Heart left ventricle (tissue), 16 donors: ENCODE measurements at regions not wholly inside any gene's neighbourhood (a gene's known extent, or its start where the extent isn't known, plus 50 kb on each side); places are given as distances from the start of the nearest gene placed in this dataset.

Source experiments
- ATAC-seq, 4 donors: fragments of 200-7000 bp; cut with Tn5 transposase; one replicate each; pipeline ENCODE4 v1.9.1; 2020 to 2022; ENCODE audit warnings: moderate library complexity in 4 of 4, mild to moderate bottlenecking in 3 of 4, moderate number of reproducible peaks in 1 of 4
- DNase-seq, 5 donors: peaks; one replicate each; pipeline ENCODE4 v3.0.0-alpha.2; 2020
- H3K27ac ChIP-seq, 12 donors: fragments of 200-600 bp; sonication (generic) in 4 of 12; one replicate each; pipeline versions ENCODE4 v1.5.0 to v1.8.0; 2016 to 2022; ENCODE audit warnings: mild to moderate bottlenecking in 2 of 12
- H3K27me3 ChIP-seq, 9 donors: fragments of 200-600 bp; sonication (generic) in 2 of 9; one replicate each; pipeline versions ENCODE4 v1.5.1 to v1.8.0; 2016 to 2022; ENCODE audit warnings: mild to moderate bottlenecking in 3 of 9
- H3K36me3 ChIP-seq, 9 donors: fragments of 200-600 bp; sonication (generic) in 2 of 9; one replicate each; pipeline versions ENCODE4 v1.5.0 to v1.8.0; 2018 to 2022; ENCODE audit warnings: mild to moderate bottlenecking in 2 of 9
- H3K4me1 ChIP-seq, 12 donors: fragments of 200-600 bp; sonication (generic) in 4 of 12; one replicate each; pipeline versions ENCODE4 v1.5.0 to v1.8.0; 2016 to 2022; ENCODE audit warnings: mild to moderate bottlenecking in 3 of 12
- H3K4me3 ChIP-seq, 12 donors: fragments of 200-600 bp; sonication (generic) in 4 of 12; one replicate each; pipeline versions ENCODE4 v1.5.0 to v1.8.0; 2017 to 2022; ENCODE audit warnings: mild to moderate bottlenecking in 9 of 12, moderate library complexity in 4 of 12
- H3K9me3 ChIP-seq, 12 donors: fragments of 200-600 bp; sonication (generic) in 4 of 12; one replicate each; pipeline versions ENCODE4 v1.5.0 to v1.8.0; 2016 to 2022; ENCODE audit warnings: mild to moderate bottlenecking in 1 of 12
- POLR2A ChIP-seq, 2 donors: fragments of 450-650 bp; IDR thresholded peaks; one replicate each; pipeline ENCODE4 v1.6.1; 2017; ENCODE audit warnings: antibody characterized with exemption in 2 of 2, mild to moderate bottlenecking in 2 of 2, moderate library complexity in 2 of 2
- WGBS, 4 donors: extraction: QIAGEN DNeasy Blood & Tissue Kit in 2 of 4; methylation state at CpG; one replicate each; pipeline versions ENCODE4 v1.1.5 to v1.1.7; 2013 to 2018; 5-methylcytosine and 5-hydroxymethylcytosine counted together
- intact Hi-C, 10 donors: fragments of 100-400 bp; cut with DNase I; formaldehyde crosslinking; loops; one replicate each; pipeline versions ENCODE4 v1.11.1 to v1.14.2; 2022
- TF ChIP-seq, protein P1 (sequence below), 12 donors: fragments of 200-600 bp; sonication (generic) in 4 of 12; IDR thresholded peaks; one replicate each; pipeline versions ENCODE4 v1.5.0 to v1.8.0; 2018 to 2022; ENCODE audit warnings: antibody characterized with exemption in 12 of 12, mild to moderate bottlenecking in 5 of 12
- donor health status: ischemic (EF 13 %, LVEDD 7.1; RV severe dilation, severe dysfunction).
- donor health status: healthy with polysubstance abuse.
- donor health status: DM: no; HTN: yes; CAD: no.
- donor health status: DM: no; HTN: no; CAD: no.
- donor health status: ischemic (EF 25% LVEDD 6.9; RV normal size, moderate dysfunction).
- donor health status: ischemic (EF 25% LVEDD 5.7; RV mildly dilated, moderate dysfunction).
- donor health status: healthy.
- donor health status: DM: yes; HTN: yes; CAD: no.
- donor health status: ischemic (EF 35%, LVEDD 5.7; RV mildly dilated, moderate dysfunction).
- donor health status: nonischemic (EF 11% LVEDD 7.7; RV severe dilation, severe dysfunction).
- donor health status: DM: yes; HTN: yes; CAD: no.
- donor health status: PGD.
- donor health status: ischemic (EF 29% LVEDD 5.4; RV normal size, mild dysfunction).
- donor health status: nonischemic (EF 23%, LVEDD 6.1; RV moderate dilation, normal function).

DNA sequence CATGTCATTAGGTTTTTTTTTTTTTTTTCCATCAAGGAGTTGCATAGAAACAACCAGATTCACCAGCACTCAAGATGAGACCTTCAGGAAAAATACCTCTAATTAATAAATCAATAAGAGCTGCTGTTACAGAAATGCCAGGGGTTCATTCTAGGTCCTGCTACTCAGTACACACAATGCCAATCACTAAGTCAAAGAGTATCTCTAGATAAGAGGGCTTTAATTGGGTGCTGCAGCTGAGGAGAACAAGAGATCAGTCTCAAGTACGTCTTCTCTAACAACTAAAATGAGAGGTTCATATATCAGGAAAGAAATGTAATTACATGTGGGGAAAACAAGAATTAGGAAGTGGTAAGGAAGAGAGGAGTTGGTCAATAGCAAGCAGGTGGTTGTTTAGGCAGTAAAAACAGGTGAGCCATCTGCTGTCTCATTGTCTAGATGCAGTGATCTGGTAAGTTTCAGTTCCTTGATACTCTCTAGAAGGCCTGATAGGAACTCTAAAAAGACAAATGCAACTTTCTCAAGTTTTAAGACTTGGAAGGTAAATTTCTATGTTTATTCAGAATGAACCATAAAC lies 272.9 kb upstream of the ZWINT start:
- Histone ChIP-seq H3K9me3 (peaks cover 0 to 27% (median 9%) of the 10 kb centered on the region in 12 donors), H3K4me1 (no peaks in the 10 kb centered on the region), H3K27ac (no peak overlapping the region), H3K27me3 (no peaks in the 10 kb centered on the region), H3K4me3 (no peak overlapping the region), H3K36me3 (no peaks in the 10 kb centered on the region)
- intact Hi-C loops = no loop called here
- TF ChIP-seq POLR2A (IDR thresholded peaks at IDR 0.05) = no peak
- TF ChIP-seq, protein P1, sequence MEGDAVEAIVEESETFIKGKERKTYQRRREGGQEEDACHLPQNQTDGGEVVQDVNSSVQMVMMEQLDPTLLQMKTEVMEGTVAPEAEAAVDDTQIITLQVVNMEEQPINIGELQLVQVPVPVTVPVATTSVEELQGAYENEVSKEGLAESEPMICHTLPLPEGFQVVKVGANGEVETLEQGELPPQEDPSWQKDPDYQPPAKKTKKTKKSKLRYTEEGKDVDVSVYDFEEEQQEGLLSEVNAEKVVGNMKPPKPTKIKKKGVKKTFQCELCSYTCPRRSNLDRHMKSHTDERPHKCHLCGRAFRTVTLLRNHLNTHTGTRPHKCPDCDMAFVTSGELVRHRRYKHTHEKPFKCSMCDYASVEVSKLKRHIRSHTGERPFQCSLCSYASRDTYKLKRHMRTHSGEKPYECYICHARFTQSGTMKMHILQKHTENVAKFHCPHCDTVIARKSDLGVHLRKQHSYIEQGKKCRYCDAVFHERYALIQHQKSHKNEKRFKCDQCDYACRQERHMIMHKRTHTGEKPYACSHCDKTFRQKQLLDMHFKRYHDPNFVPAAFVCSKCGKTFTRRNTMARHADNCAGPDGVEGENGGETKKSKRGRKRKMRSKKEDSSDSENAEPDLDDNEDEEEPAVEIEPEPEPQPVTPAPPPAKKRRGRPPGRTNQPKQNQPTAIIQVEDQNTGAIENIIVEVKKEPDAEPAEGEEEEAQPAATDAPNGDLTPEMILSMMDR (IDR thresholded peaks at IDR 0.05) = no peak
- WGBS, 4 donors = 32 to 49% (median 41%) methylated on average over 1 of the region's 1 CpG
- DNase-seq (no peak), ATAC-seq (no peak)

DNA sequence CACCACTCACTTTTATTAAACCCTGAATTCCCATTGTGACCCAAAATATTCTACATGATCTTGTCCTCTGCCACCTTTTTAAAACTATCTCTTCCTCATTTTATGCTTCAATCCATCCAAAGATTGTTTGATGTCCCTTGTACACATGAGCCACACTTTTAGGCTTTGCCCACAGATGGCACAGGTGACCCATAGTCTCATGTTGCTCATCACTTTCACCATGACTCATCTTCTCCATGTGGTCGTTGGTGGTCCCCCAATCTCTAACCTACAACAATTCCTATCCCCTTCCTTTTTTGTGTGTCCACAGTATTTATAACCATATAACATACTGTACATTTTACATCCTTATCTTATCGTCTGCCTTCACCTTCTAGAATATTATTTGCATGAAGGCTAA lies 271.5 kb upstream of the ZWINT start:
- intact Hi-C loops = no loop called here
- Histone ChIP-seq H3K27me3 (no peaks in the 10 kb centered on the region), H3K4me3 (no peak overlapping the region), H3K27ac (no peak overlapping the region), H3K9me3 (peaks cover 0 to 13% (median 3%) of the 10 kb centered on the region in 12 donors), H3K36me3 (no peaks in the 10 kb centered on the region), H3K4me1 (no peaks in the 10 kb centered on the region)
- WGBS, 4 donors = 61 to 73% (median 65%) methylated on average over 2 of the region's 2 CpGs
- DNase-seq (no peak), ATAC-seq (no peak)
- TF ChIP-seq, protein P1 (IDR thresholded peaks at IDR 0.05) = no peak
- TF ChIP-seq POLR2A (IDR thresholded peaks at IDR 0.05) = no peak

DNA sequence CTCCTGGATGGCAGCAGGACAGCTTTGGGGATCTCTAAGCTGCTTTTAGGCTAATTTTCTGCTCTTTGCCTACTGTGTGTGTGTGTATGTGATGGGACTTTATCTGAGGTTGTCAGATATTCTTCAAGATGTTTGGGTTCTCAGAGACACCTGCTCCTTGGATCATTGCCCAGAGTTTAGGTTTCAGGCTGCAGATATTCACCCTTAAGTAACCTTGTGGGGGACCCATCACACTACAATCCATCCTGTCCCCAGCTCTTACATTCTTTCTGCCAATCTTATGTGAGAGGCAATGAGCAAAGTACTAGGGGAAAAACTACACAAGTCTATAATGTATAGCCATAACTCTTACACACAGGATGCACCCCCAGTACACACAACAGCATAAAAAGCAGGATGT lies 263.0 kb upstream of the ZWINT start:
- DNase-seq (no peak), ATAC-seq (no peak)
- no peak overlapping the region for H3K4me3 ChIP-seq
- H3K27me3 ChIP-seq = no peaks in the 10 kb centered on the region
- H3K36me3 ChIP-seq = no peaks in the 10 kb centered on the region
- intact Hi-C loops = no loop called here
- no peak for TF ChIP-seq POLR2A (IDR thresholded peaks at IDR 0.05)
- TF ChIP-seq, protein P1 (IDR thresholded peaks at IDR 0.05) = no peak
- H3K4me1 ChIP-seq = peaks cover 0 to 4% (median 0%) of the 10 kb centered on the region in 12 donors
- no peak overlapping the region for H3K27ac ChIP-seq
- H3K9me3 ChIP-seq = peaks cover 0 to 2% (median 0%) of the 10 kb centered on the region in 12 donors

DNA sequence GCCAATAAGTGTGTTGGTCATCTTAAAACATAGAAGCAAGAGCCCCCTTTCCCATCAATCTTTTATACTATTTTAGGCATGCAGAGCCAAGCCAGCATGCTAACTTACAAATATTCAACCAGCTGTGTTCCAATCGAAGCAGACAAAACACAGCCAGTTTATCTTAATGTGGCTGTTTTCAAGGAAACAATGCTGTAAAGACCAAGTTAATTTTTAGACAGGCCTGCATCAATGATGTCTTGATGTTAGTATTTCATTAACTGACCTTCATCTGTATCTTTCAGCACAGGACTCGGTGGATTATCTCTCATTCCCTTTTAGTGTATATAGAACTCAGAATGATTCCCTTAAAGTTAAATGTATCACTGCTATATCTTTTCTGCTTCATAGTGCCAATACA lies 262.0 kb upstream of the ZWINT start:
- 32 to 40% (median 34%) methylated on average over 2 of the region's 2 CpGs for WGBS, 4 donors
- H3K27me3 ChIP-seq = no peaks in the 10 kb centered on the region

More for the DNA sequence above, 262.0 kb upstream of the ZWINT start:
- TF ChIP-seq, protein P1 (IDR thresholded peaks at IDR 0.05) = no peak
- TF ChIP-seq POLR2A (IDR thresholded peaks at IDR 0.05) = no peak
- intact Hi-C loops = no loop called here
- ATAC-seq (no peak), DNase-seq (no peak)
- Histone ChIP-seq H3K4me3 (peak overlapping the region in 2 of 12 donors; percentile 29 to 30), H3K36me3 (no peaks in the 10 kb centered on the region), H3K27ac (no peak overlapping the region), H3K4me1 (peaks cover 0 to 4% (median 0%) of the 10 kb centered on the region in 12 donors), H3K9me3 (peaks cover 0 to 2% (median 0%) of the 10 kb centered on the region in 12 donors)
